NOMO-1 treated with DMSO at 0.1 percent for 48 hours (cell line): ENCODE measurements at regions not wholly inside any gene's neighbourhood (a gene's known extent, or its start where the extent isn't known, plus 50 kb on each side); places are given as distances from the start of the nearest gene placed in this dataset.
"Not testable (repeated sequence)": the region's sequence is repeated elsewhere in the genome, so short reads cannot be mapped to it uniquely, and the experiment has no call there.

ENCODE experiments used
- DNase-seq: peaks from one replicate; lab custom pipeline; 2025; ENCODE audit not compliant: unreplicated experiment; lab: John Stamatoyannopoulos, UW

DNA sequence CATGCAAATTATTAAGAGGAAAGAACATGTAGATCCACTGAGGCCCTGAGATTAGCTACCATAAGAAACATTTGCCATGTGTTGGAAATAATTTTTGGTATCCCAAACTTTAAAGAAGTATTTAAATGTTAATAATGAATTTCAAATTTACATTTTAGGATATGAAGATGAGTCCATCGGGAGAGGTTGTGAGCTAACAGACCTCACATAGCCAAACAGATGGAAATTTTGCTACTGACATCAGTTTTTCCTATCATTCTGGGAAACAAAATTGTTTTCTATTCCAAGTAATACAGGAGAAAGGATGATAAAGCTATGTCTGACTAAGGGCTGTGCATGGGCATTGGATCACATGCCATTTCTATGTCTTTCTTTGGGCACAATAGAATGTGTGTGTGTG, 809.6 kb downstream of the TENT5A start:
- DNase-seq = no peak

GRCh38 chr6:80940976-80941375, 811.5 kb downstream of the TENT5A start:
- DNase-seq = no peak

- DNase-seq = no peak
These were observed 811.9 kb downstream of the TENT5A start for GRCh38 chr6:80940571-80940970.

DNA sequence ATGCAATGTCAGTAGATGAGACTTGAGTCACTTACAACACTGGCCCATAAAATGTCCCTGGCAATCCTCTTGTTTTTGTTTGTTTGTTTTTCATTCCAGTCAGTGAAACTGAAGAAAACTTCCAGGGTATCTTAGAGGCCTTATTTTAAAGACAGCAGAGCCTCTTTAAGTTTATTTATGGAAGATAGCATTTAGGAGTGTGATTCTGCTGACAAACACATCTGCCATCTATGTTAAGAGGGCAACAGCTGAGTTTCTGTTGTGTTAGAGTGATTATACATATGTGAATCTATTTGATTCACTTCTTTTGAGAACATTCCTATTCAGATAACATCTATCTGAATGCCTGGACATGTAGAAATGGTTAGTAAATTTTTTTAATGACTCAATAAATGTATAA, 812.6 kb downstream of the TENT5A start:
- DNase-seq = no peak

DNA sequence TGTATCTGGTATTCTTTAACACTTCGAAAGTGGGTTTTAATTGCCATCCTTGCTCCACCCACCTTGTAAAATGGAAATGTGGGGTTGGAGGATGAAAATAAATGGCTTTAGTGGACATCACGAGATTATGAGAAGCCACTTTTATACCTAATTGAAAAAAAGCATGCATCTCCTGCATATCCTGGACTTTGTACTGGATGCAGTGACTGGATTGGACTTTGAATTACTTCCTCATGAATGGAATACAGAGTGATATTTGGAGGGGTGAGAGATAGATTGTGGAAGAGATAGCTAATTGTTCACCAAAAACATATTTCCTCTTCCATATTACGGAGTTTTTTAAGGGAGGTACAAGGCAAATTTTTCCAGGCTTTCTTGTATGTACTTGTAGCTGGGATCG, 813.0 kb downstream of the TENT5A start:
- DNase-seq = no peak

DNA sequence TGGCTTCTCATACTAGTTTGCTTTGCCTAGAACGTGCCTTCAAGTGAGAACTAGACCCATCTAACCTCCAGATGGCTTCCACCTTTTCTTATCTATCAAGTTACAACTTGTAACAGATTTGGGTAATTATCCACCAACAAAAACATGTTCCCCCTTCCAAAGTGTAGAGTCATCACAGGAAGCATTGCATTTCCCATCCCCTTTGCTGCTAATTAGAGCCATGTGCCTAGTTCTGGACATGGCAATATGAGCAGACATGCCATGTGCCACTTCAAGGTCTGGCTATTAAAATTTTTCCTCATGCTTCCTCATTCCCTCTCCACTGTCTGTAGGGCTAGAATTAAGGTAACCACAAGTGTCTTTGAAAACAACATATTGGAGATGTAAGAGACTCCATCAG, 814.4 kb downstream of the TENT5A start:
- no peak for DNase-seq

DNA sequence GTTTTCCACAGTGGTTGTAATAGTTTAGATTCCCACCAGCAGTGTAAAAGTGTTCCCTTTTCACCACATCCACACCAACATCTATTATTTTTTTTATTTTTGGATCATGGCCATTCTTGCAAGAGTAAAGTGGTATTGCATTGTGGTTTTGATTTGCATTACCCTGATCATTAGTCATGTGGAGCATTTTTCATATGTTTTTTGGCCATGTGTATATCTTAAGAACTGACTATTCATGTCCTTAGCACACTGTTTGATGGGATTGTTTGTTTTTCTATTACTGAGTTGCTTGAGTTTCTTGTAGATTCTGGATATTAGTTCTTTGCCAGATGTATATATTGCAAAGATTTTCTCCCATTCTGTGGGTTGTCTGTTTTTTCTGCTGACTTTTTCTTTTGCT, 820.1 kb downstream of the TENT5A start:
- no peak for DNase-seq

GRCh38 chr6:80930376-80930775, 822.1 kb downstream of the TENT5A start:
- no peak for DNase-seq

DNA sequence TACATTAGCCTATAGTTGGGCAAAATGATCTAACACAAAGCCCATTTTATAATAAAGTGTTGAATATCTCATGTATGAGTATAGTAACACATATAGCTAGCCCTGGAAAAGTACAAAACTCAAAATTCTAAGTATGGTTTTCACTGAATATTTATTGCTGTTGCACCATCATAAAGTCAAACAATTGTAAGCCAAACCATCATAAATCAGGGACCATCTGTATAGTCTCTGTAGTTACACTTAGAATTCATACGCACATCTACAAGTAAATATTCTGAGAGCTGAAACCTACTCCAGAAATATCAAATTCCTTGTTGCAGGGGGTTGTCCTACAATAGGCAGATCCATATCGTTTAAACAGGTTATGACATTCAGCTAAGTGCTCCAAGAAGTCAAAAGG, 817.3 kb downstream of the BCKDHB start:
- no peak for DNase-seq

- no peak for DNase-seq
These were observed 816.5 kb downstream of the BCKDHB start for GRCh38 chr6:80922916-80923455.

GRCh38 chr6:80921861-80922460, 815.5 kb downstream of the BCKDHB start:
- DNase-seq = no peak

- no peak for DNase-seq
These were observed 801.4 kb downstream of the BCKDHB start for GRCh38 chr6:80907831-80908230.

GRCh38 chr6:80903711-80904110, 797.2 kb downstream of the BCKDHB start:
- no peak for DNase-seq

DNA sequence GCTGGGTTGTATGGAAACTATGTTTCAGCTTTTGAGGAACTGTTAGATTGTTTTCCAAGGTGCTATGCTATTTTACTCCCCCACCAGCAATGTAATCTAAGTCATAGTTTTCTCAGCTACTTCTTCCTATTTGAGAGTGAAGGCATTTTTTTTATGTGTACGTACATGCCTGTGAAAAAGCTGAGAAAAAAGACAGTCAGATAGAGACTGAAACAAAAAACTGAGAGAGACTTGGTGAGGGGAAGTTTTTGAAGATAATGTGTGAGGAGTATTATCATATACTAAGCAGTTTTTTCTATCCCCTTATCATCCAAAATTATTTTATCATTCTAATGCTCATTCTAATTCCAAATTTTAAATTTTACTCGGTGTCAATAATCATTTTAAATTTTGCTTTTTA, 780.0 kb downstream of the BCKDHB start:
- DNase-seq = no peak

DNA sequence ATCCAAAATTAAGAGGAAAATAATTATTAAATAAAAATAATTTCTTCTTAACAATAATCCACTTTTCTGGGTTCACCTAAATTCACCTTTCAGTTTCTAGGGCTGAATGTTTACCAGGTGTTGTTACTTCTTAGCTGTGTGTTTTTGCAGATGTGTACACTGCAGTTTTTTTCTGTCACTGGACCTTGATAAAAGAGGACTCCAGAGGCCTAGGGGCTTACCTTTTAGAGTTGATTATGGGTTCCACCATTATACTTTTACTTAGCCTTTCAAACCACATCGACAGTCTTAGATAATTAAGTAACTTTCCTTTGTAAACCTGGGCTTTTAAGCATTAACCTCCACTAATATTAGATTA, 766.5 kb downstream of the BCKDHB start:
- no peak for DNase-seq

DNA sequence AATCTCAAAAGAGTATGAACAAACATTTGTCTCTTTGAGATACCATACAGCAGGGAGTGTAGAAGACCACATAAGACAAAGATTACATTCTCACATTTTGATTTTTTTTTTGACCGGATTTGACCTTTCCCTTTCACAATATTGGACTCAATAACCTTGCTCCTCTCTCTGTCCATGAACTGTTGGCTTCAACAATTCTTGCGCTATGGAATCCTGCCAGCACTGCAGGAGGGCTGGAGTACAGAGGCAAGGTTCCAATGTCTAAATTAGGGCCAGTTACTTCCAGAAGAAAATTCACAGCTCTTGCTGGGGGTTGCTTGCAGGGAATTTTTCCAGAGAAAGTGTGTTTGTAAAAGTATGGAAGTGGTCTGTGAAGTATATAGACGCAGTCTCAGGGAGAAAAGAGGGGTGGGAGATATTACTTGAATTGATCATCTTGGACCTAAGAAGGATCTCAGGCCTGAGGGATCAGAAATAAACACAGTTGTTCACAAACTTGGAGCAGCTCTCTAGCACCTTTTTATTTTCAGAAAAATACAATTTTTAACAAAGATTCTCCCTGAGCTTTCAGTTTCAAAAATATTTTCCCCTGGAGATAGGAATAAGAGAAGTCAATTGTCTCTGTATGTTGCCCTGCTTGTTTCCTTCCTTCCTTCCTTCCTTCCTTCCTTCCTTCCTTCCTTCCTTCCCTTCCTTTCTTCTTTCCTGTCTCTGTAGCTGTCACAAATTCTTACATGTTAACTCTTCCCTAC, 765.9 kb downstream of the BCKDHB start:
- no peak for DNase-seq

GRCh38 chr6:80862756-80863155, 756.3 kb downstream of the BCKDHB start:
- DNase-seq = no peak

DNA sequence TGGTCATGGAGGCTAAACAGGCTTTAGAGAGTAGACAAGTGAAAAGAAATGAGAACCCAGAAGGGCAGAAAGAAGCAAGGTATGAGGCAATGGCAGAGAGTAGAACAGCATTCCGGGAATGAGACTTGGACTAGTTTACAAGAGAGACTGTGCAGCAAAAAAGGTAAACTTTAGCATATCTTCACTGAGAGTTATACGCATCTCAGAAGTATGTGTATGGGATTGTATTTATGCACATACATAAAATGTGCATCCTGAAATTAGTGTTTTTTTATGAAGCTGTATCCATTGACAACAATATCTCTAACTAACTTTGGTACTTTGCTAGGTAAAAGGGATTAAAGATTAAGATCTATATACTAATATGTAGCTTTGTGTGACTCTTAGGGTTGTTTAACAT, 753.6 kb downstream of the BCKDHB start:
- no peak for DNase-seq

DNA sequence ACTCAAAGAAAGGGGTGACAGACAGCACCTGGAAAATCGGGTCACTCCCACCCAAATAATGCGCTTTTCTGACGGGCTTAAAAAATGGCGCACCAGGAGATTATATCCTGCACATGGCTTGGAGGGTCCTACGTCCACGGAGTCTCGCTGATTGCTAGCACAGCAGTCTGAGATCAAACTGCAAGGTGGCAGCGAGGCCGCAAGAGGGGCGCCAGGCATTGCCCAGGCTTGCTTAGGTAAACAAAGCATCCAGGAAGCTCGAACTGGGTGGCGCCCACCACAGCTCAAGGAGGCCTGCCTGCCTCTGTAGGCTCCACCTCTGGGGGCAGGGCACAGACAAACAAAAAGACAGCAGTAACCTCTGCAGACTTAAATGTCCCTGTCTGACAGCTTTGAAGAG, 741.5 kb downstream of the BCKDHB start:
- DNase-seq = not testable (repeated sequence)

- DNase-seq = no peak
These were observed 725.9 kb downstream of the BCKDHB start for GRCh38 chr6:80832337-80832736.

GRCh38 chr6:80793411-80793810, 686.9 kb downstream of the BCKDHB start:
- DNase-seq = no peak

DNA sequence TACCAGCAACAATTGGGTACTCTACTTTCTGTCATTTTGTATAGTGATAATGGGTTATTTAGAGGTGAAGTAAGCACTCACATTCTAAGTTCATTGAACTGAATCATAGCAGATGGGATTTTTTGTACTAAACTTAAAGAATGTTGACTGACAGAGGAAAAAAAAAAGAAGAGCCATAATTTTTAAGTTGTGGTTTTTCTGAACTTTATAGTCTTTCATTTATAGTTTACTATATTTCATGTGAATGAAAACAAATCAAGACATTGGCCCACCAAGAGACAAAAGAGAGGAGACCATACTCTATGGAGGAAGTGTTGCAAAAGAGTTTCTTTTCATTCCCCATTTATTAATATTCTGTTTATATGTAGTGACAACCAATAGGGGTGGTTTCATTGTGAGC, 685.7 kb downstream of the BCKDHB start:
- no peak for DNase-seq
